ENCODE measurements at regions not wholly inside any gene's neighbourhood (a gene's known extent, or its start where the extent isn't known, plus 50 kb on each side); places are given as distances from the start of the nearest gene placed in this dataset.

GRCh38 chr22:49025791-49026493 lies 801.7 kb downstream of the BRD1 start:
- no peak for DNase-seq (ENCODE audit: low read depth in 4 of 4, low spot score in 3 of 4)

DNA sequence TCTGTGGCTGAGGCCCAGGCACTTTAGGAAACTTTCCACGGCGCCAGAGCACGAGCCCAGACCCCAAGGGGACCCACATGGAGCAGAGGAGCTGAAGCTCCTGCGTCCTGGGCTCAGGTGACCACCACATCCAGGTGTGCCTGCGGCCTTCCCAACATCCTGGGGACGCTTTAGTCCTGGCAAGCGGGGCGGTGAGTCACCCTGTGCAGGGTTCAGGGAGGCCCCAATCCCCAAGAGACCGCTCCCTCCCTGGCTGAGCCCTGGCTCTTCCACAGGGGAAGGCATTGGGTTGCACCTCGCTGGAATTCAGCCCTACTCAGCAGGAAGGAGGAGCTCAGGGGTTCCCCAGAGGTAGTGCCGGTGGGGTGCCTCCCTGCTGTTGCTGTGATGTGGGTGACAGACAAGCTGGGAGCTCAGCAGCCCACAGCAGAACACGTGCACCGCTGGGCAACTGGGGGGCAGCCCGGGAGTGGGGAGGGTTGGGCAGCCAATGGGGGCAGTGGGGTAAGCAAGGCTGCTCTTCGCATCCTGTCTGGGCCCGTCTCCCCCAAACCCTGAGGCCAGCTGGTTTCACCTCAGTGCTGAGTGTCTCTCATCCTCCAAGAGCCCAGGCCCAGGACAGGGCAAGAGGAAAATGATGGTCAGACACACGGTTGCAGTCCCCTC lies 802.8 kb downstream of the BRD1 start:
- DNase-seq (ENCODE audit: low read depth in 4 of 4, low spot score in 3 of 4) = no peak

- DNase-seq (ENCODE audit: low read depth in 4 of 4, low spot score in 3 of 4) = no peak
Observed at GRCh38 chr22:49023879-49024774, 803.5 kb downstream of the BRD1 start.

GRCh38 chr22:49023161-49023878 lies 804.4 kb downstream of the BRD1 start:
- DNase-seq (ENCODE audit: low read depth in 4 of 4, low spot score in 3 of 4) = no peak

GRCh38 chr22:49022816-49023160 lies 804.9 kb downstream of the BRD1 start:
- DNase-seq (ENCODE audit: low read depth in 4 of 4, low spot score in 3 of 4) = no peak

GRCh38 chr22:49021926-49022815 lies 805.5 kb downstream of the BRD1 start:
- DNase-seq (ENCODE audit: low read depth in 4 of 4, low spot score in 3 of 4) = no peak

DNA sequence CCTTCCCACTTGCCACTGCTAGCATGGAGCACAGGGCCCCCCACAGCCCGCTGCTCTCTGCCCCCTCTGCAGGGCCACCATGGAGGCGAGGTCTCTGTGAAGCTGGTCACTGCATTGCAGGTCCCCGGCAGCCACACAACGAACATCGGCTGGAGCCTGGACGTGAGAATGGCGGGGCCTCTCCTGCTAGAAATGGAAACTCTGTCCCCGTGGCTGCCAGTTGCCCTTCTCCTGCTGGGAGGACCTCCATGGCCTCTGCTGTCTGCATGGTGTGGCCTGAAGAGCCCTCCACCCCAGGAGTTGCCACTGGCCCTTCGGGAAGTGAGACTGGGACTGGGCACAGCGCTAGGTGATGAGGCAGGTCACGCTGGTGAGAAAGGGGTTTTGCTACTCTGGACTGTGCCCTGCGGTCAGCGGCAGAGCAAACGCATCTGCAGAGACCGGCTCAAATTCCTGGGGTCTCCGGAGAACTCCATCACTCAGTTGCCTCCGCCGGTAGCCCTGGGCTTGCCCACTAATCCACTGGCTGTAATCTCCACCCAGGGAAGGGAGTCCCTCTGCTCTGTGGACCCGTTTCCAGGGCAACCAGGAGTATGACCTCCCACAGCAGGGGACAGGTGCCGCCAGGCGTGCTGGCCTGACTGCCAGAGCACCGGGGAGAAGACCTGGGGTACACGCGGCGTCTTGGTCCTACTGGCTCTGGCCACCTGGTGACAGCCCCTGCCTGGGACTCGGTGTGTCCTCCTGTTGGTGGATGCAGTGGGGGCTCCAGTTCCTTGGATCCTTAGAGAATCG lies 806.3 kb downstream of the BRD1 start:
- DNase-seq (ENCODE audit: low read depth in 4 of 4, low spot score in 3 of 4) = no peak

GRCh38 chr22:49019737-49020713 lies 807.6 kb downstream of the BRD1 start:
- DNase-seq (ENCODE audit: low read depth in 4 of 4, low spot score in 3 of 4) = no peak

- DNase-seq (ENCODE audit: low read depth in 4 of 4, low spot score in 3 of 4) = no peak
Observed at GRCh38 chr22:49018601-49019000, 809.1 kb downstream of the BRD1 start.

DNA sequence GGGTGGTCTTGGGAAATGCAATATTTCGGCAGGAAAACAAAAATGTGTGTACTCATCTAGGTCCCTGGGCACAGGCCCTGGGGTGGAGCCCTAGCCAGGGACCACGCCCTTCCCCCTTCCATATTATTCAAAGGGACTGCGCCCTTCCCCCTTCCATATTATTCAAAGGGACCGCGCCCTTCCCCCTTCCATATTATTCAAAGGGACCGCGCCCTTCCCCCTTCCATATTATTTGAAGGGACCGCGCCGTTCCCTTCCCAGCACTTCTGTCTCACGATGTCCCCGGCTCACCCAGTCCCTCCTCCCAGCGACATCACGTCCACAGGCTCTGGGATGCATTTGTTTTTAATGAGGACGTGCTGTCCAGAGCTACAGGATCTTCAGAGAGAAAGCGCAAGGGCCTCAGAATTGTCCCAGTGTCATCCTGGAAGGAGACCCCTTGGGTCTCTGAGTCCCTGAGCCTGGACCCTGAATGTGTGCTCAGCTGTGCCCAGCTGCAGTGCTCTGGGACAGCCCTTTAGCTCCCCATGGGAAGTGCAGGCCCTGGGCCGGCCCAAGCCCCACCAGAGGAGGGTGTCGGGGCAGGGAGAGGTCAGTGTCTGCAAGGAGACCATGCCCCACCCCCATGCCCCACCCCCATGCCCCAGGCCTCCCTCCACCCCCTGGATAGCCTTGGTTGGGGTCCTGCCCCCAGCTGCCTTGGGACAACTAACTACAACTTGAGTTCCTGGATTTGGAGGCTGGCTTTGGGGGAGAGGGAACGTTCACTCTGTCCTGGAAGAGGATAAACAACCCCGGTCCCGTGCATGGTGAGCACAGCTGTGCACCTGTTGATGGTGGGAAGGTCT lies 810.0 kb downstream of the BRD1 start:
- no peak for DNase-seq (ENCODE audit: low read depth in 4 of 4, low spot score in 3 of 4)

- no peak for DNase-seq (ENCODE audit: low read depth in 4 of 4, low spot score in 3 of 4)
Observed at GRCh38 chr22:49016909-49017481, 810.7 kb downstream of the BRD1 start.

- DNase-seq (ENCODE audit: low read depth in 4 of 4, low spot score in 3 of 4) = no peak
Observed at GRCh38 chr22:49015993-49016908, 811.4 kb downstream of the BRD1 start.

GRCh38 chr22:49015459-49015858 lies 812.2 kb downstream of the BRD1 start:
- DNase-seq (ENCODE audit: low read depth in 4 of 4, low spot score in 3 of 4) = no peak

DNA sequence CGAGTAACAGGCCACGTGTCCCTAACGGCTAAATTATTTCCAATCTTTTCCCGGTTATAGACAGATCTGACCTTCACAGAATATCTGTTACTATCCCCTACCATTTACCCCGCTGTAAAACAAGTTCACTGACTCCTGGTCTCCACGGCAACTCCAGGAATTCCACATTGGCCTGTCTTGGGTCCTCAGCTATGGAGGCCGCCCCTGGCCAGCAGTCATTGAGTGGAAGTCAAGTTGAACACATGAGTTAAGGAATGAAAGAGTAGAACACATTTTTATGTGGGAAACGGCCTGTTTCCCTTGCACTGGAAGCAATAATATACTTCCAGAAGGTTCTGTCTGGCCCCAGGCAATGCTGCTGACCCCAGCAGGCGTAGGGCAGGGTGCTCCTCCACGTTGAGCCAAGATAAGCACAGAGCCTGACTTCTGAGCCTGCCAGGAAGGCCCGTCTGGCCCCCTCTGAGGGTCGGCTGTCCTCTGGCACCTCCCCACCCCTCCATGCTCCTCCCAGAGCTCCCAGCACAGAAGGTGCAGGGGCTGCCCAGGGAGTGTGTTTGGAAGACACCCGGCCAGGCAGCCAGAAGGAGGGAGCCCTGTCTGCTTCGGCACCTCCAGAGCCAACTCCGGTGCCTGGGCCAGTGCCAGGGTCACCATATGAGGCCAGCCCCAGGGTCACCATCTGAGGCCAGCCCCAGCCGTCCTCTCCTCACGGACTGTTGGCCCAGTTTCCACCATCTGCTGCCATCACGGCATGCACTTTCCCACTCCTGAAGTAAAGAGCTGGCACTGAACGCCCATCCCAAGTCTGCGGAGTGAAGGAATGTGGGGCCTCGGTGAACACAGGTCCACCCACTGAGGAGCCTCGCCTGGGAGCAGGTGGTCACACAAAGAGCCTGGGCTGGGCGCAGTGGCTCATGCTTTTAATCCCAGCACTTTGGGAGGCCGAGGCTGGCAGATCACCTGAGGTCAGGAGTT lies 813.2 kb downstream of the BRD1 start:
- DNase-seq (ENCODE audit: low read depth in 4 of 4, low spot score in 3 of 4) = no peak
